Right lobe of liver (tissue), 4 donors: ENCODE measurements at regions not wholly inside any gene's neighbourhood (a gene's known extent, or its start where the extent isn't known, plus 50 kb on each side); places are given as distances from the start of the nearest gene placed in this dataset.

Experiments
- CTCF ChIP-seq, 4 donors: fragments of 200-600 bp in 3 of 4; fragments of 450-650 bp in 1 of 4; IDR thresholded peaks; one replicate each; pipeline versions ENCODE4 v1.5.1 to v1.8.0; 2016 to 2022; ENCODE audit warnings: antibody characterized with exemption in 4 of 4, mild to moderate bottlenecking in 2 of 4
- POLR2A ChIP-seq: fragments of 450-650 bp; IDR thresholded peaks from one replicate; pipeline ENCODE4 v1.6.1; 2017; ENCODE audit warnings: antibody characterized with exemption, mild to moderate bottlenecking
- donor health status: DM: no; HTN: no; CAD: no.
- donor health status: DM: no; HTN: no; CAD: no.
- donor health status: DM: no; HTN: yes; CAD: no.

GRCh38 chr13:70390968-70391367, 282.7 kb upstream of the KLHL1 start:
- no peak for TF ChIP-seq CTCF (IDR thresholded peaks at IDR 0.05)
- no peak for TF ChIP-seq POLR2A
